ENCODE measurements at regions not wholly inside any gene's neighbourhood (a gene's known extent, or its start where the extent isn't known, plus 50 kb on each side); places are given as distances from the start of the nearest gene placed in this dataset.

- H2AFZ ChIP-seq, result no peak overlapping the region
- H3K9me2 ChIP-seq (ENCODE audit: insufficient read depth), result no peaks in the 10 kb centered on the region
- no peak overlapping the region for H3K4me3 ChIP-seq
- TF ChIP-seq, protein P1, sequence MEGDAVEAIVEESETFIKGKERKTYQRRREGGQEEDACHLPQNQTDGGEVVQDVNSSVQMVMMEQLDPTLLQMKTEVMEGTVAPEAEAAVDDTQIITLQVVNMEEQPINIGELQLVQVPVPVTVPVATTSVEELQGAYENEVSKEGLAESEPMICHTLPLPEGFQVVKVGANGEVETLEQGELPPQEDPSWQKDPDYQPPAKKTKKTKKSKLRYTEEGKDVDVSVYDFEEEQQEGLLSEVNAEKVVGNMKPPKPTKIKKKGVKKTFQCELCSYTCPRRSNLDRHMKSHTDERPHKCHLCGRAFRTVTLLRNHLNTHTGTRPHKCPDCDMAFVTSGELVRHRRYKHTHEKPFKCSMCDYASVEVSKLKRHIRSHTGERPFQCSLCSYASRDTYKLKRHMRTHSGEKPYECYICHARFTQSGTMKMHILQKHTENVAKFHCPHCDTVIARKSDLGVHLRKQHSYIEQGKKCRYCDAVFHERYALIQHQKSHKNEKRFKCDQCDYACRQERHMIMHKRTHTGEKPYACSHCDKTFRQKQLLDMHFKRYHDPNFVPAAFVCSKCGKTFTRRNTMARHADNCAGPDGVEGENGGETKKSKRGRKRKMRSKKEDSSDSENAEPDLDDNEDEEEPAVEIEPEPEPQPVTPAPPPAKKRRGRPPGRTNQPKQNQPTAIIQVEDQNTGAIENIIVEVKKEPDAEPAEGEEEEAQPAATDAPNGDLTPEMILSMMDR (conservative IDR thresholded peaks at IDR 0.05), result no peak
- no peak for TF ChIP-seq EZH2 (IDR thresholded peaks at IDR 0.05; ENCODE audit: low read depth)
- peaks cover 28% of the 10 kb centered on the region for H3F3A ChIP-seq (ENCODE audit: insufficient read depth, low read depth)
- no peak for DNase-seq
- H3K4me2 ChIP-seq, result peak overlapping the region; percentile 86; the same call in 1 of the 2 replicates
- H3K79me2 ChIP-seq (ENCODE audit: low read depth), result peaks cover 18% of the 10 kb centered on the region
- H3K36me3 ChIP-seq (ENCODE audit: low read depth), result peaks cover 18% of the 10 kb centered on the region
- peaks cover 15% of the 10 kb centered on the region for H3K4me1 ChIP-seq (replicated peaks; ENCODE audit: insufficient read depth)
- H3K27ac ChIP-seq, result no peak overlapping the region
- intact Hi-C loops (cut with micrococcal nuclease; ENCODE audit: unreplicated experiment), result no loop called here
- H3K27me3 ChIP-seq (ENCODE audit: insufficient read depth, low read depth), result no peaks in the 10 kb centered on the region
- no peaks in the 10 kb centered on the region; the same call in 1 of the 2 replicates for H3K9me3 ChIP-seq (ENCODE audit: insufficient read depth, low read depth)
- no peaks in the 10 kb centered on the region for H4K20me1 ChIP-seq (ENCODE audit: insufficient read depth)
- BruUV-seq (replicated peaks), result no TSS peak
- POLR2A ChIA-PET (ENCODE audit: unreplicated experiment), result interaction anchor here (0.6 to 0.9 kb wide), 2 partner anchors 10 to 42 kb away, joined by 6 to 7 read pairs; a partner anchor contains a TSS
- CTCF ChIA-PET, result no interaction called here
Measured at GRCh38 chr6:26225848-26226578, 138.8 kb downstream of the HFE start.

- intact Hi-C loops (cut with micrococcal nuclease; ENCODE audit: unreplicated experiment), result no loop called here
- peak overlapping the region; percentile 14; the same call in 1 of the 2 replicates for H3K4me2 ChIP-seq
- H3K27me3 ChIP-seq (ENCODE audit: insufficient read depth, low read depth), result no peaks in the 10 kb centered on the region
- ChIA-PET CTCF (no interaction called here), POLR2A (ENCODE audit: unreplicated experiment) (interaction anchor here (0.6 to 0.9 kb wide), 2 partner anchors 10 to 43 kb away, joined by 6 to 7 read pairs; a partner anchor contains a TSS)
- H4K20me1 ChIP-seq (ENCODE audit: insufficient read depth), result no peaks in the 10 kb centered on the region
- H3K4me3 ChIP-seq, result no peak overlapping the region; the same call in 1 of the 2 replicates
- H3K79me2 ChIP-seq (ENCODE audit: low read depth), result peaks cover 18% of the 10 kb centered on the region
- no peak for DNase-seq
- H3F3A ChIP-seq (ENCODE audit: insufficient read depth, low read depth), result peaks cover 28% of the 10 kb centered on the region
- peaks cover 15% of the 10 kb centered on the region for H3K4me1 ChIP-seq (replicated peaks; ENCODE audit: insufficient read depth)
- BruUV-seq (replicated peaks), result no TSS peak
- no peak overlapping the region for H3K27ac ChIP-seq
- H2AFZ ChIP-seq, result no peak overlapping the region
- no peaks in the 10 kb centered on the region; the same call in 1 of the 2 replicates for H3K9me3 ChIP-seq (ENCODE audit: insufficient read depth, low read depth)
- H3K9me2 ChIP-seq (ENCODE audit: insufficient read depth), result no peaks in the 10 kb centered on the region
- peaks cover 18% of the 10 kb centered on the region for H3K36me3 ChIP-seq (ENCODE audit: low read depth)
- TF ChIP-seq, protein P1 (conservative IDR thresholded peaks at IDR 0.05), result no peak
- no peak for TF ChIP-seq EZH2 (IDR thresholded peaks at IDR 0.05; ENCODE audit: low read depth)
Measured at GRCh38 chr6:26226579-26226967, 138.4 kb upstream of the BTN3A2 start.

GRCh38 chr6:26230351-26230750 lies 134.6 kb upstream of the BTN3A2 start:
- Histone ChIP-seq H4K20me1 (ENCODE audit: insufficient read depth) (no peaks in the 10 kb centered on the region), H3K36me3 (ENCODE audit: low read depth) (peaks cover 11% of the 10 kb centered on the region), H3K79me2 (ENCODE audit: low read depth) (peaks cover 6% of the 10 kb centered on the region), H3K27me3 (ENCODE audit: insufficient read depth, low read depth) (no peaks in the 10 kb centered on the region), H3K4me3 (no peak overlapping the region), H3K27ac (no peak overlapping the region), H3K4me2 (no peak overlapping the region), H3K9me3 (ENCODE audit: insufficient read depth, low read depth) (no peaks in the 10 kb centered on the region), H2AFZ (no peak overlapping the region), H3K9me2 (ENCODE audit: insufficient read depth) (no peaks in the 10 kb centered on the region), H3F3A (ENCODE audit: insufficient read depth, low read depth) (peaks cover 31% of the 10 kb centered on the region), H3K4me1 (replicated peaks; ENCODE audit: insufficient read depth) (peaks cover 17% of the 10 kb centered on the region)
- intact Hi-C loops (cut with micrococcal nuclease; ENCODE audit: unreplicated experiment), result no loop called here
- TF ChIP-seq, protein P1 (conservative IDR thresholded peaks at IDR 0.05), result no peak
- TF ChIP-seq EZH2 (IDR thresholded peaks at IDR 0.05; ENCODE audit: low read depth), result no peak
- no peak for DNase-seq
- BruUV-seq (replicated peaks), result no TSS peak
- CTCF ChIA-PET, result no interaction called here
- POLR2A ChIA-PET (ENCODE audit: unreplicated experiment), result interaction anchor here (0.7 kb wide), 1 partner anchor 186 kb away, joined by 6 read pairs; no protein-coding TSS in a partner anchor
